GM23338 (cell line): ENCODE measurements at regions not wholly inside any gene's neighbourhood (a gene's known extent, or its start where the extent isn't known, plus 50 kb on each side); places are given as distances from the start of the nearest gene placed in this dataset.

Experiments used
- ATAC-seq: fragments of 200-7000 bp; cut with Tn5 transposase; 3 replicates; pipeline ENCODE4 v1.9.1; 2020
- DNase-seq: peaks from one replicate; pipeline ENCODE4 v3.0.0-alpha.2; 2015; ENCODE audit warnings: low spot score
- H2AFZ ChIP-seq: fragments of 200-600 bp; sonication (generic); 2 replicates; pipeline ENCODE4 v1.8.0; 2016; ENCODE audit warnings: antibody characterized with exemption, mild to moderate bottlenecking, moderate library complexity
- H3F3A ChIP-seq: fragments of 200-600 bp; sonication (generic); replicated peaks from 2 replicates; pipeline ENCODE4 v1.8.0; 2017; ENCODE audit warnings: antibody characterized with exemption, mixed run types, low read depth
- H3K27ac ChIP-seq: fragments of 200-600 bp; sonication (generic); 2 replicates; pipeline ENCODE4 v1.6.1; 2016; ENCODE audit warnings: low read depth
- H3K27me3 ChIP-seq: fragments of 200-600 bp; sonication (generic); 2 replicates; pipeline ENCODE4 v1.8.0; 2016; ENCODE audit warnings: mild to moderate bottlenecking, mixed run types, moderate library complexity; ENCODE audit not compliant: insufficient read depth
- H3K36me3 ChIP-seq: fragments of 200-600 bp; sonication (generic); 2 replicates; pipeline ENCODE4 v1.8.0; 2016; ENCODE audit warnings: mild to moderate bottlenecking; ENCODE audit not compliant: insufficient read depth
- H3K4me1 ChIP-seq: fragments of 200-600 bp; sonication (generic); 2 replicates; pipeline ENCODE4 v1.8.0; 2016; ENCODE audit warnings: mild to moderate bottlenecking, moderate library complexity; ENCODE audit not compliant: insufficient read depth
- H3K4me2 ChIP-seq: fragments of 200-600 bp; sonication (generic); 2 replicates; pipeline ENCODE4 v1.7.1; 2017; ENCODE audit warnings: mixed run types
- H3K4me3 ChIP-seq: fragments of 200-600 bp; sonication (generic); 2 replicates; pipeline ENCODE4 v1.6.1; 2016; ENCODE audit warnings: mixed run types
- H3K79me2 ChIP-seq: fragments of 200-600 bp; sonication (generic); replicated peaks from 2 replicates; pipeline ENCODE4 v1.8.0; 2017; ENCODE audit warnings: mild to moderate bottlenecking; ENCODE audit not compliant: insufficient read depth
- H3K9me2 ChIP-seq: fragments of 200-600 bp; sonication (generic); 2 replicates; pipeline ENCODE4 v1.8.0; 2017; ENCODE audit not compliant: insufficient read depth
- H4K20me1 ChIP-seq: fragments of 200-600 bp; sonication (generic); replicated peaks from 2 replicates; pipeline ENCODE4 v1.8.0; 2017; ENCODE audit warnings: mild to moderate bottlenecking; ENCODE audit not compliant: insufficient read depth
- H3K27ac Mint-ChIP-seq: 2 replicates; pipeline ENCODE4 v1.8.0; 2020; ENCODE audit warnings: inconsistent platforms, mild to moderate bottlenecking, moderate library complexity, mixed read lengths
- H3K27me3 Mint-ChIP-seq: 3 replicates; pipeline ENCODE4 v1.8.0; 2022; ENCODE audit warnings: low read depth, mild to moderate bottlenecking, moderate library complexity, mixed read lengths, inconsistent platforms; ENCODE audit not compliant: insufficient read depth, poor library complexity
- H3K36me3 Mint-ChIP-seq: 3 replicates; pipeline ENCODE4 v1.8.0; 2021; ENCODE audit warnings: low read depth, mild to moderate bottlenecking, inconsistent platforms, moderate library complexity, mixed read lengths
- H3K4me1 Mint-ChIP-seq: 3 replicates; pipeline ENCODE4 v1.8.0; 2020; ENCODE audit warnings: mild to moderate bottlenecking, inconsistent platforms, mixed read lengths
- H3K4me3 Mint-ChIP-seq: 3 replicates; pipeline ENCODE4 v1.8.0; 2021; ENCODE audit warnings: moderate library complexity, mild to moderate bottlenecking, inconsistent platforms, mixed read lengths
- H3K9me3 Mint-ChIP-seq: 3 replicates; pipeline ENCODE4 v1.8.0; 2020; ENCODE audit warnings: moderate library complexity, mild to moderate bottlenecking, inconsistent platforms, mixed read lengths
- CREB1 ChIP-seq: fragments of 250-450 bp; sonication (Bioruptor Pico); IDR thresholded peaks from 2 replicates; pipeline ENCODE4 v1.5.0; 2020; ENCODE audit warnings: low read depth, mild to moderate bottlenecking, moderate library complexity
- CTCF ChIP-seq, 2 experiments: fragments of 200-600 bp in 1 of 2; sonication (generic) in 1 of 2; conservative IDR thresholded peaks; 2 replicates each; pipeline versions ENCODE4 v1.5.1 to v1.6.1; 2016 to 2017; ENCODE audit warnings: antibody characterized with exemption in 2 of 2, low read depth in 2 of 2, mild to moderate bottlenecking in 2 of 2, moderate library complexity in 1 of 2
- ETS1 ChIP-seq: IDR thresholded peaks from 2 replicates; pipeline ENCODE4 v1.6.1; 2016; ENCODE audit warnings: antibody characterized with exemption
- EZH2 ChIP-seq: fragments of 200-600 bp; sonication (generic); IDR thresholded peaks from one replicate; pipeline ENCODE4 v1.8.0; 2017; ENCODE audit warnings: antibody characterized with exemption, mild to moderate bottlenecking, low read depth; ENCODE audit not compliant: unreplicated experiment
- EZH2phosphoT487 ChIP-seq: fragments of 200-600 bp; sonication (generic); IDR thresholded peaks from one replicate; pipeline ENCODE4 v1.8.1; 2018; ENCODE audit warnings: antibody characterized with exemption; ENCODE audit not compliant: unreplicated experiment
- POLR2AphosphoS5 ChIP-seq: IDR thresholded peaks from 2 replicates; pipeline ENCODE4 v1.6.1; 2016; ENCODE audit warnings: antibody characterized with exemption, low read depth
- ZNF114 ChIP-seq: fragments of 250-450 bp; sonication (Bioruptor Pico); IDR thresholded peaks from 2 replicates; pipeline ENCODE4 v1.5.0; 2020; ENCODE audit warnings: mild to moderate bottlenecking, moderate library complexity
- ZNF331 ChIP-seq: fragments of 250-450 bp; sonication (Bioruptor Pico); IDR thresholded peaks from 2 replicates; pipeline ENCODE4 v1.5.0; 2020; ENCODE audit warnings: low read depth, mild to moderate bottlenecking, moderate library complexity
- ZNF462 ChIP-seq: fragments of 250-450 bp; sonication (Bioruptor Pico); IDR thresholded peaks from 2 replicates; pipeline ENCODE4 v1.5.0; 2020; ENCODE audit warnings: mild to moderate bottlenecking, moderate library complexity

- peaks cover 9% of the 10 kb centered on the region for H3K9me3 Mint-ChIP-seq
- no peak overlapping the region for H3K27ac ChIP-seq
- peaks cover 8% of the 10 kb centered on the region; the same call in 2 of the 3 replicates for H3K36me3 Mint-ChIP-seq
- H2AFZ ChIP-seq, result no peak overlapping the region
- TF ChIP-seq ZNF114 (CRISPR knock-in tag) (no peak), ZNF331 (CRISPR knock-in tag) (no peak), EZH2 (no peak), ZNF462 (no peak)
- H4K20me1 ChIP-seq, result no peaks in the 10 kb centered on the region
- no peak overlapping the region for H3K4me3 ChIP-seq
- H3K4me3 Mint-ChIP-seq, result no peak overlapping the region
- no peak overlapping the region for H3K4me2 ChIP-seq
- ATAC-seq (no peak), DNase-seq (no peak)
- no peaks in the 10 kb centered on the region for H3K4me1 ChIP-seq
- no peaks in the 10 kb centered on the region; the same call in 1 of the 2 replicates for H3K36me3 ChIP-seq
- no peaks in the 10 kb centered on the region for H3K27me3 ChIP-seq
- no peak overlapping the region for H3K27ac Mint-ChIP-seq
- no peaks in the 10 kb centered on the region for H3F3A ChIP-seq
- peaks cover 8% of the 10 kb centered on the region for H3K27me3 Mint-ChIP-seq
- H3K79me2 ChIP-seq, result no peaks in the 10 kb centered on the region
- H3K9me2 ChIP-seq, result 0 out of 2 replicates have a peak, but pooled peaks cover 7% of the 10 kb centered on the region
- H3K4me1 Mint-ChIP-seq, result no peaks in the 10 kb centered on the region
These were observed 214.1 kb upstream of the ANKH start for GRCh38 chr5:15085671-15086070.

GRCh38 chr5:15082096-15082495 is 210.5 kb upstream of the ANKH start:
- Histone ChIP-seq H4K20me1 (no peaks in the 10 kb centered on the region), H3K79me2 (no peaks in the 10 kb centered on the region), H2AFZ (no peak overlapping the region), H3K36me3 (no peaks in the 10 kb centered on the region; the same call in 1 of the 2 replicates), H3K4me2 (no peak overlapping the region), H3K4me1 (no peaks in the 10 kb centered on the region), H3K9me2 (no peaks in the 10 kb centered on the region; the same call in 1 of the 2 replicates), H3K27me3 (no peaks in the 10 kb centered on the region), H3K4me3 (no peak overlapping the region), H3K27ac (no peak overlapping the region), H3F3A (no peaks in the 10 kb centered on the region)
- H3K9me3 Mint-ChIP-seq, result peaks cover 9% of the 10 kb centered on the region
- peaks cover 8% of the 10 kb centered on the region; the same call in 2 of the 3 replicates for H3K36me3 Mint-ChIP-seq
- no peak for ATAC-seq
- H3K27ac Mint-ChIP-seq, result no peak overlapping the region
- no peaks in the 10 kb centered on the region for H3K4me1 Mint-ChIP-seq
- no peak for DNase-seq
- no peak overlapping the region for H3K4me3 Mint-ChIP-seq
- H3K27me3 Mint-ChIP-seq, result peaks cover 2% of the 10 kb centered on the region
- no peak for TF ChIP-seq EZH2phosphoT487
- no peak for TF ChIP-seq CTCF (conservative IDR thresholded peaks at IDR 0.05; ENCODE audit: low read depth in 2 of 2)
- no peak for TF ChIP-seq ZNF331 (CRISPR knock-in tag)
- TF ChIP-seq EZH2, result no peak
- no peak for TF ChIP-seq POLR2AphosphoS5
- TF ChIP-seq CREB1 (CRISPR knock-in tag), result no peak
- TF ChIP-seq ETS1, result no peak
- no peak for TF ChIP-seq ZNF114 (CRISPR knock-in tag)
